Ovary (tissue), 7 donors: ENCODE measurements at regions not wholly inside any gene's neighbourhood (a gene's known extent, or its start where the extent isn't known, plus 50 kb on each side); places are given as distances from the start of the nearest gene placed in this dataset.

ENCODE experiments used
- DNase-seq, 5 donors: peaks; one replicate each; pipeline ENCODE4 v3.0.0-alpha.2; 2019 to 2020
- H3K27ac ChIP-seq, 2 donors: fragments of 200-600 bp; one replicate each; pipeline versions ENCODE4 v1.5.1 to v1.8.0; 2019 to 2022
- H3K27me3 ChIP-seq: fragments of 200-600 bp; one replicate; pipeline ENCODE4 v1.8.0; 2022
- H3K36me3 ChIP-seq: fragments of 200-600 bp; sonication (generic); one replicate; pipeline ENCODE4 v1.5.1; 2019
- H3K4me1 ChIP-seq: one replicate; pipeline ENCODE4 v1.8.1; 2013; ENCODE audit warnings: mild to moderate bottlenecking, moderate library complexity; ENCODE audit not compliant: insufficient read depth
- H3K4me3 ChIP-seq: fragments of 200-600 bp; sonication (generic); one replicate; pipeline ENCODE4 v1.5.1; 2017
- H3K9me3 ChIP-seq, 2 donors: fragments of 200-600 bp in 1 of 2; sonication (generic) in 1 of 2; one replicate each; pipeline versions ENCODE4 v1.5.1 to v1.8.1; 2013 to 2019; ENCODE audit warnings: mild to moderate bottlenecking in 1 of 2, moderate library complexity in 1 of 2
- EP300 ChIP-seq: sonication (generic); formaldehyde crosslinking; IDR thresholded peaks from one replicate; pipeline ENCODE4 v1.6.1; 2017; ENCODE audit warnings: antibody characterized with exemption
- POLR2A ChIP-seq: fragments of 450-650 bp; IDR thresholded peaks from one replicate; pipeline ENCODE4 v1.6.1; 2017; ENCODE audit warnings: antibody characterized with exemption, mild to moderate bottlenecking, moderate library complexity
- WGBS, 3 donors: extraction: QIAGEN DNeasy Blood & Tissue Kit in 1 of 3; methylation state at CpG; one replicate each; pipeline versions ENCODE4 v1.1.5 to v1.1.7; 2013 to 2017; 5-methylcytosine and 5-hydroxymethylcytosine counted together
- intact Hi-C, 4 donors: fragments of 100-400 bp; cut with DNase I; formaldehyde crosslinking; loops; one replicate each; pipeline versions ENCODE4 v1.11.0 to v1.15.1; 2022 to 2023
- TF ChIP-seq, protein P1 (sequence below), 3 donors: fragments of 450-650 bp in 2 of 3; fragments of 200-600 bp in 1 of 3; IDR thresholded peaks; one replicate each; pipeline versions ENCODE4 v1.5.1 to v1.8.0; 2016 to 2022; ENCODE audit warnings: antibody characterized with exemption in 3 of 3, mild to moderate bottlenecking in 1 of 3
- donor health status: DM: no; HTN: no; CAD: no; lungs with moderate emphysema.
- donor health status: DM: no; HTN: no; CAD: no.
- donor health status: Bipolar disorder and iron deficiency.
- donor health status: DM: no; HTN: no; CAD: no.
- donor health status: DM: yes; HTN: yes; CAD: no.

DNA sequence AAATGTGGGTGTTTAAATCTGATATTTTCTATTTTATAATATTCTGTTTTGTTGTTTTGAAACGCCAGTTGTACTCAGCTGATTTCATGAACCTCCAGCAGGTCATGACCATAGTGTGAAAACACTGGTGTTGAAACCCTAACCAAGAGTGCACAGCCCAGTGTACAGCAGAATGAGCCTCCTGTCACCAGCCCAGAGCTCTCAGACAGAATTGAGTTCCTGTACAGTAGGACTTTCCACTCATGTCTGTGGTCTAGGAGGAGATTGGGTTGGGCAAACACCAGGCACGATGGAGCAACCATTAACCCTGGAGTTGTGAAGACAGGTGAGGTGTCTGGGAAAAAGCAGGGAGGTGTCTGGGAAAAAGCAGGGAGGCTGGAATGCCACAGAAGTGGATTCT is 908.8 kb downstream of the VRK1 start:
- Histone ChIP-seq H3K4me1 (no peaks in the 10 kb centered on the region), H3K27ac (no peak overlapping the region), H3K27me3 (no peaks in the 10 kb centered on the region), H3K4me3 (no peak overlapping the region), H3K9me3 (no peaks in the 10 kb centered on the region), H3K36me3 (no peaks in the 10 kb centered on the region)
- TF ChIP-seq EP300 (no peak), POLR2A (no peak)
- TF ChIP-seq, protein P1, sequence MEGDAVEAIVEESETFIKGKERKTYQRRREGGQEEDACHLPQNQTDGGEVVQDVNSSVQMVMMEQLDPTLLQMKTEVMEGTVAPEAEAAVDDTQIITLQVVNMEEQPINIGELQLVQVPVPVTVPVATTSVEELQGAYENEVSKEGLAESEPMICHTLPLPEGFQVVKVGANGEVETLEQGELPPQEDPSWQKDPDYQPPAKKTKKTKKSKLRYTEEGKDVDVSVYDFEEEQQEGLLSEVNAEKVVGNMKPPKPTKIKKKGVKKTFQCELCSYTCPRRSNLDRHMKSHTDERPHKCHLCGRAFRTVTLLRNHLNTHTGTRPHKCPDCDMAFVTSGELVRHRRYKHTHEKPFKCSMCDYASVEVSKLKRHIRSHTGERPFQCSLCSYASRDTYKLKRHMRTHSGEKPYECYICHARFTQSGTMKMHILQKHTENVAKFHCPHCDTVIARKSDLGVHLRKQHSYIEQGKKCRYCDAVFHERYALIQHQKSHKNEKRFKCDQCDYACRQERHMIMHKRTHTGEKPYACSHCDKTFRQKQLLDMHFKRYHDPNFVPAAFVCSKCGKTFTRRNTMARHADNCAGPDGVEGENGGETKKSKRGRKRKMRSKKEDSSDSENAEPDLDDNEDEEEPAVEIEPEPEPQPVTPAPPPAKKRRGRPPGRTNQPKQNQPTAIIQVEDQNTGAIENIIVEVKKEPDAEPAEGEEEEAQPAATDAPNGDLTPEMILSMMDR (IDR thresholded peaks at IDR 0.05), result no peak
- no peak for DNase-seq
- intact Hi-C loops, result no loop called here
- 44 to 78% (median 62%) methylated on average over 2 of the region's 2 CpGs for WGBS, 3 donors

DNA sequence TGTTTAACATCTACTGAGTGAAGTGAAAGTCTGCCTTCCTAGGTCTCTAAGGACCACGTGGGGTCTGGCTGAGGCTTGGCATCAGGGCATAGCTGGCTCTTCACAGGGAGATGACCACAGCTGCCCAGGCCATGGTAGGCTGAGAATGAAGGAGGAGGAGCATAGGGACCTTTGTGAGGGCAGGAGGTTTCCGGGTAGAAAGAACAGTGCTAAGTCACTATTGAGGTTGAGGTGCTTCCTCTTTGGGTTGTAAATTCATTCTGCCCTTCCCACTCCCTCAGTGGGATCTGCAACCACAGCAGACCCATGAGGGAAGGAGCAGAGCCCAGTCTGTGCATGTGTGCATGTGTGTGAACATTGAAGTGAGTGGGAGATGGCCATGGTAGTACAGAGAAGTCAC is 909.6 kb downstream of the VRK1 start:
- Histone ChIP-seq H3K4me1 (no peaks in the 10 kb centered on the region), H3K36me3 (no peaks in the 10 kb centered on the region), H3K27ac (no peak overlapping the region), H3K4me3 (no peak overlapping the region), H3K27me3 (no peaks in the 10 kb centered on the region), H3K9me3 (no peaks in the 10 kb centered on the region)
- 67 to 77% (median 76%) methylated on average over 2 of the region's 2 CpGs for WGBS, 3 donors
- no peak for TF ChIP-seq EP300
- no peak for TF ChIP-seq POLR2A
- intact Hi-C loops, result no loop called here
- no peak for DNase-seq

DNA sequence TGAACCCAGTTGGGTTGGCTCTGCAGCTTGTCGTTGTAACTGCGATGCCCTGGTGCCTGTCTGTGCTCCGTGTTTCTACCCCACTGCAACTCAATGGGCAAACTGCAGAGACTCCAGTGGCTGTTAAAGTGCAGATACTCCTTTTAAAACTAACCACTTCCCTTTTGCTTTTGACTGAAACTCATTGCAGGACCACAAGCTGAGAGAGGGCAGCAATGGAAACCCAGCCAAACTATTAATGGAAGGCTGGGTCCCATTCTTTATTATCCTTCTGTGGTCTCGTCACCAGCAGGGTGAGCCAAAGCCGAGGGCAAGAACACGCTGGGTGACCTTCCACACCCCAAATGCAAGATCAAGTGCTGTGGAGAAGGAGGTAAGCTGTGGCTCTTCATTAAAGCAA is 910.4 kb downstream of the VRK1 start:
- intact Hi-C loops, result no loop called here
- no peaks in the 10 kb centered on the region for H3K9me3 ChIP-seq
- H3K36me3 ChIP-seq, result no peaks in the 10 kb centered on the region
- H3K4me3 ChIP-seq, result no peak overlapping the region
- H3K4me1 ChIP-seq, result no peaks in the 10 kb centered on the region
- no peak for DNase-seq
- no peaks in the 10 kb centered on the region for H3K27me3 ChIP-seq
- H3K27ac ChIP-seq, result no peak overlapping the region
- TF ChIP-seq EP300 (no peak), POLR2A (no peak)
- TF ChIP-seq, protein P1 (IDR thresholded peaks at IDR 0.05), result no peak
- 69 to 81% (median 79%) methylated on average over 6 of the region's 6 CpGs for WGBS, 3 donors

DNA sequence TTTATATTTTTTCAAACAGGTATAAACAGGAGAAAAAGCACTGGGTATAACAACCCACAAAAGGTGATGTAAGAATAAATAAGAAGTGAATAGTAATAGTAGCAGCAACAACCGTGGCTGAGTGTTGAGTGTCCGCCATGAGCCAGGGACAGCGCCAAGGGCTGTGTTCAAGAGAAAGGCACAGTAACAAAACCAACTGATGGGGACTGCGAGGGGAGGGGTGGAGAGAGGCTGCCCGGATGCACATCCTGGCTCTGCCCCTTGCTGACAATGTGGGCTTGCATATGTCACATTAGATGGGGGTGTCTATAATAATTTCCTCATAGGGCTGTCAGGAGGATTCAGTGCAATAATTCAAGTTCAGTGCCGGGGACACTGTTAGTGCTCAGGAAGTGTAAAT is 912.4 kb downstream of the VRK1 start:
- TF ChIP-seq POLR2A (no peak), EP300 (no peak)
- TF ChIP-seq, protein P1 (IDR thresholded peaks at IDR 0.05), result no peak
- Histone ChIP-seq H3K36me3 (no peaks in the 10 kb centered on the region), H3K27me3 (no peaks in the 10 kb centered on the region), H3K9me3 (no peaks in the 10 kb centered on the region), H3K4me1 (no peaks in the 10 kb centered on the region), H3K27ac (no peak overlapping the region), H3K4me3 (no peak overlapping the region)
- 68 to 86% (median 80%) methylated on average over 6 of the region's 6 CpGs for WGBS, 3 donors
- intact Hi-C loops, result no loop called here
- DNase-seq, result no peak

DNA sequence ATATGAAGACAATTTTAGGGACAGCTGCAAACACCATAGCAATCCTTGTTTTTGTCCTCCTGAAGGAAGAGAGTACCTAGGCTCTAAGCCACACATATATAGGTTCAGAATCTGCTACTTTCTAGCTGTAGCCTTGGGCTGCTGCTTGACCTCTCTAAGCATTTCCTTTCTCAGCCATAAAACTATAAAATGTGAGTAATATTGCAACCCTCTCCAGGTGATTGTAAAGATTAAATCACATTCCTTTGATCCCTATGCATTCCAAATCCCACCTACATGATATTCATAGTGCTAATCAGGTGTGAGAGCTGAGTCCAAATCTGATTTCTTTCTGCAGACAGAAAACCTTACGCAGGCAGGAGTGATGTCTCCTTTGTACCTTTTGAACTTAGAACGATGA is 913.5 kb downstream of the VRK1 start:
- DNase-seq, result no peak
- no peak overlapping the region for H3K4me3 ChIP-seq

More for the DNA sequence above, 913.5 kb downstream of the VRK1 start:
- Histone ChIP-seq H3K36me3 (no peaks in the 10 kb centered on the region), H3K9me3 (no peaks in the 10 kb centered on the region), H3K27ac (no peak overlapping the region), H3K27me3 (no peaks in the 10 kb centered on the region), H3K4me1 (no peaks in the 10 kb centered on the region)
- TF ChIP-seq EP300 (no peak), POLR2A (no peak)
- TF ChIP-seq, protein P1 (IDR thresholded peaks at IDR 0.05), result no peak
- WGBS, 3 donors, result 84 to 85% (median 84%) methylated on average over 2 of the region's 2 CpGs
- intact Hi-C loops, result no loop called here
